GF-D8 (cell line): ENCODE measurements at regions not wholly inside any gene's neighbourhood (a gene's known extent, or its start where the extent isn't known, plus 50 kb on each side); places are given as distances from the start of the nearest gene placed in this dataset.

Experiments used
- DNase-seq: peaks from one replicate; lab custom pipeline; 2025; lab: John Stamatoyannopoulos, UW

DNA sequence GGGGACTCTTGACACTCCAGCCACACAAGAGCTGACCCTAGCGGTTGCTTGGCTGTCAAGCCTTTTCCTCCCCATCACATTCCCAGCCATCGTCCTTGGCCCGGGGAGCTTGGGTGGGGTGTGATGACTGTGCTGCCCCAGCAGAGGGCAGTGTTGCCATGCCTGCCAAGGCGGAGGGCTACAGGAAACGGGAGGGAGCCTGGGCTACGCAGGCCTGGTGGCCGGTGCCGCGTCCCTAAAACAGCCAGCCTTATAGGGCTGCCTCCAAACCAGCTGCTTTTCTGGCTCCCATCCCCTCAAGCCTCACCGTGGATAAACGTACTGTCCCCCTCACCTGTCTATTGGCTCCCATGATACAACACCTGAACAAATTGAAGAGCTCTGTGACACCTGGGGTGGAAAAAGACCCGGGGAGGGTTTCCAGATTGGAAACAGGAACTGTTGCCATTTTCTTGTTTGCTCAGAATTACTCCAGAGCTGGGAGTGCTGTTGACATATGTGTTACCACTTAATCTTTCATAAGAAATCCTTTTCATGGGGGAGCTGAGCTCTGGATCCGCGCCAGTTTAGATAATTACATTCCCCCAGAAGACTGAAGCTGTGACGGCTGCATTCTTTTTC lies 72.8 kb upstream of the ASTN2 start:
- no peak for DNase-seq

DNA sequence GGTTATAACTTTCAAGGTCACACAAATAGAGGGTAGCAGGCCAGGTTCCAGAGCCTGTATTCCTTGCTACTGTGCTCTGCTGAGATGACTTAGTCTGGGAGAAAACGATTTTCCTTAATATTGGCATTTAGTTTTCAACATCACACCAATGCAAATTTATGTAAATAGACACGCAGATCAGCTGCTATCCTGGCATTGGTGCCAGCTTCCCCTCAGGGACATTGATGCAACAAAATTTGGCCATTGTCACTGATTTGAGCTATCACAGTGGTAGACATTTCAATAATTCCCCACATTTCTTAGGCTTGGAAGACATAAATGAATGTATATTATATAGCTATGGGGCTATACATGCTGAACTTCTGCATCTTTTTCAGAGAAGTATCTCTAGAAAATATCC lies 71.6 kb upstream of the ASTN2 start:
- DNase-seq: no peak

DNA sequence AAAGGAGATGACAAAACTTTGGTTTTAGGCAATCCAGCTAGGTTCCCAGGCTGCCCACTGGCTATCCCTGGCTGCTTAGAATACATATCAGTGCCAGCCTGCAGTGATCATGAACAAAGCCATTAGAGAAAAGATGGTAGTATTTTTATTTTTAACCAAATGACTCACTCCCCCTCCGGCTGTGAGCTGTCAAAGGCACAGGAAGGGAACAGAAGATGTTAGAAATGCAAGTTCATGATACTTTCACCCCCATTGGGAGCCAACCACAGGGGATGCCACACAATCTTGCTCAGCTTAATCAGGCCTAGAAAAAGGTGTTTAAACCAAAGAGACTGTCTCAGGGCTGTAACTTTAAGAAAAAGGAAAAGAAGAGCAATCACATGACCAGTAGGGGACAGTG lies 70.3 kb upstream of the ASTN2 start:
- no peak for DNase-seq

DNA sequence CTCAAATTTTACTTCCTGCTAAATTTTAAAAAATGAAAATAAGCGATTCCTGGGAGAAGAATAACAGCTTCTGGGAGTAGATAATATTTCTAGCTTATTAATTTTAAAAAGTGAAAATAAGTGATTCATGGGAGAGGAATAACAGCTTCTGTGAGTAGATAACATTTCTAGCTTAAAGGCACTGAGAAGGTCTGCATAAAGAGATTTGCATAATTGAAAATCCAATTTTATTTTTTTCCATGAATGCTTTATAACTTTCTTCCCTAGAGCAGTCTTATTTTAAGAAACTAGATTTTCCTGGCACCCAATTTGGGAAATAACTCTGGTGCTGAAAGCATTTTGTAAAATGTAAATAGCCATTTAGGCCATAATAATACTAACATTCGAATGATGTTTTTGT lies 65.9 kb upstream of the ASTN2 start:
- DNase-seq: no peak

DNA sequence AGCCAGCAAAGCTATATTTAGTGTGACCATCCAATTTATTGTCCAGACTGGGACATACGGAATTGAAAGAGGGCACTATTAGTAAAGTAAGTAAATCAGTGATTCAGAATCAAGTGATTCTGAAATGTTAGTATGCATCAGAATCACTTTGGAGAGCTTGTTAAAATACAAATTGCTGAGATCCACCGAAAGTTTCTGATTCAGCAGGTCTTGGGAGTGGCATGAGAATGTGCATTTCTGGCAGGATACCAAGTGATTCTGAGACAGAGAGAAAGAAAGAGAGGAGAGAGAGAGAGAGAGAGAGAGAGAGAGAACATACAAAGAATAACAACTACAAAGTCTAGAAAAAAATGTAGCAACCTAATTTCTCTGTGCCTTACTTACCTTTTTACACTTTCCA lies 65.4 kb upstream of the ASTN2 start:
- DNase-seq: no peak

DNA sequence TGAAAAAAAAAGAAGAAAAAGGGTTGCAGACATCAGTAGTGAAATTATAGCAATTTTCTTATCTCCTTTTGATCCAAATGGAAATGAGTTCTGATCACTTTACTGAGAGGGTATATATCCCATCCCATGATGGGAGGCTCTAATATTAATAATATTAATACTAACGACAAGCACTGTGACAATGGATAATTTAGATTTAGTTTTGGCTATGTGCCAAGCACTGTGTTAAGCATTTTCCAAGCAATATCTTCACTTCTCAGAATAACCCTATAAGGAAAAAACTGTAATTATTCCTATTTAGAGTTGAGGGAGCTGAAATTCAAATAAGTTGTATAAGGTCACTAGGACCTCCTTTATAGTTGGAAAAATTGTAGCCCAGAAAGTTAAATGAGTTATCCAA lies 58.4 kb upstream of the ASTN2 start:
- DNase-seq: no peak

DNA sequence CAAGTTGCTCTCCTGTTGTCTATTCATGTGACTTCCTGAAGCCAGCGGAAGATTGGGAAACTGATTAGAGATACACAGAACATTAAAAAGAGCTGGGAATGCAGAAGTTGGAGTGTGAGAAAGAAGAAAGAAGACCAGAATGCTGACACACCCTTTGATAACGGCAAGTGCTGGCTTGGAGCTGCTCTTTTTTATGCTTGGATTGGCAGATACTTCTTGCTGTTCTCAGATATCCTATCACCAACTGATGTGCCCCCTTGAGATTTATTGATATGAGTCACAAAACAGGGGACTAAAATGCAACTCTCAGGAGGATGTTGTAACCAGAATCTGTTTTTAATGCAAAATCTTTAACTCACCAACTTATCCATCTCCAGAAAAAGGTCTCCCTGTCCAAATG lies 56.0 kb upstream of the ASTN2 start:
- DNase-seq: no peak

DNA sequence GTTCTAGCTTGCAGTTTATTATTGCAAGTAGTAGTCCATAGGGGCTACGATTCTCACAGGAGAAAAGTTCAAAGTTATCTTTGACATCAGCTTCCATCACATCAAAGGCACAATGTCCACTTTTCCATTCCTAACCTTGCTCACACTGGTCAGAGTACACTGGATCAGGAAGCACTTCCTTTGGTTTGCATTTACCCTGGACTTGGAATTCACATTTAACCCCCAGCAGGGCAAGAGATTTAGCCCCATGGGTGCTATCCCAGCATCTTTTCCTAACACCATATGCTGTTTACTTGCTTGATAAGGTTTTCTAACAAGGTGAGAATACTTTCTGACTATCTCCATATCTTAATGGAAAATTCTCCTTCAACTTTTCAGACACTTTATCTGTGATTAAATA lies 55.6 kb upstream of the ASTN2 start:
- DNase-seq: no peak

DNA sequence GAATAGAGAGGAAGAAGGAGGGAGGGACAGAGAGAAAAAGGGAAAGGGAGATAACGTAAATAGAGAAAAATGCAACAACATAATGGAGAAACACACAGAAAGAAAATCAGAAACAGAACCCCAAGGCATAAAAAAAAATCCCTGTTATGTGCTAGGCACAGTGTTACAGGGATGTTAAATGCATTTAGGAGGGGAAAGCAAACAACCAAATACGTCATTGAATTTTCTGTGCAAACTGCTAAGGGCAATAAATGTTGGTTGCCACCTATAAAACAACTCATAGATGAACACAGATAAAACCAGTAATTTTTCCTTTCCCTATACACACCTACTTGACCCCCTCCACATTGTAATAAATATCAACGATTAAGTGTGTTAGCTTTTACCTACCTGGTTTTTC lies 51.3 kb upstream of the ASTN2 start:
- DNase-seq: no peak

DNA sequence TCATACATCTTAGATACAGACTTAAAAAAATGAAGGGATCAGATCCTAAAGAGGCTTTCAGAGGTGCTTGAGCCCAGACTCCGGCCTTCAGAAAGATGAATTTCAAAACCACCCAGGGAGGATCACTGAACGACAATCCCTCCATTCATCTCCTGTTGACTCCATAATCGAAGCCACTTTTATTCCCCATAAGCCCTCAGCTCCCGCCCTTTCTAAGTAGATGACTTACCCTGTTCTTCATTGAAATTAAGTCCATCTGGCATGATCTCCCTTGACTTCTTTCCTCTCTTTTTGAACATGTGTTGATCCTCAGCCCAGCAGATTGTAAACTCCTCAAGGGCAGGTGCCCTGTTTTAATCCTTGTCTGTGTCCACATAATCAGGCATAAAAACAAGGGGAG lies 50.8 kb upstream of the ASTN2 start:
- no peak for DNase-seq

DNA sequence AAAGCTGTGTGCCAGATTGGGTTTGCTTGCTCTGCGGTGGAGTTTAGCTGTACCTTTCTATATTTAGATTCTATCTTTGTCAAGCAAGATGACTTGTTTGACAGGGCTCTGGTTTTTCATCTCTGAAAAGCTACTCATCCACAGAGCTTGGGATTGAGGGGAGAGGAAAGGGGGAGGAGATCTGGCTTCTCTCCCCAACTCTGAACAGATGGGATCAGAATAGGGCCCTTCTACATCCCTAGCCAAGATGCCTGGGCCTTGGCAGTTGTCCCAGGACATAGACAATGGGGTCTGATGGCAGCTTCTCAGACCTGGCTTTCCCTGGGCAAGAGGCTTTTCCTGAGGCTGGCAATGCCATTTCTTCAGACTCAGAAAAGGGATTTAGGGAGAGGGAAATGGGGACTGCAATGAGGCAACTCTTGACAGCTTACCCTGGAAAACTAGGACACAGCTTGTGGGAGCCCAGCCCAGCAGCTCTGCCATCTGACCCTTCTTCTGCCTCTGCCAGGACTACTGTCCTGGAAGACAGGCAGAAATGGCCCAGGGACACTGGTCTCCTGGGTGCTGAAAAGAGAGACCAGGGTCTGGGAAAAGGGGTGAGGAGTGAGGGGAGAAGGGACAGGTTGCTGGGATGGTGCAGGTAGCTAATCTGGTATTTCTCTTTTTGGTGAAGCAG lies 50.2 kb upstream of the ASTN2 start:
- no peak for DNase-seq
